GM23248 (cell line): ENCODE measurements at regions not wholly inside any gene's neighbourhood (a gene's known extent, or its start where the extent isn't known, plus 50 kb on each side); places are given as distances from the start of the nearest gene placed in this dataset.

Experiments used
- EZH2 ChIP-seq: fragments of 200-600 bp; sonication (generic); IDR thresholded peaks from 2 replicates; pipeline ENCODE4 v1.6.1; 2018; ENCODE audit warnings: antibody characterized with exemption, mild to moderate bottlenecking; ENCODE audit not compliant: insufficient read depth, poor library complexity, severe bottlenecking
- EZH2phosphoT487 ChIP-seq: fragments of 200-600 bp; sonication (generic); IDR thresholded peaks from 2 replicates; pipeline ENCODE4 v1.6.1; 2018; ENCODE audit warnings: antibody characterized with exemption, moderate library complexity, mild to moderate bottlenecking, low read depth; ENCODE audit not compliant: insufficient read depth

DNA sequence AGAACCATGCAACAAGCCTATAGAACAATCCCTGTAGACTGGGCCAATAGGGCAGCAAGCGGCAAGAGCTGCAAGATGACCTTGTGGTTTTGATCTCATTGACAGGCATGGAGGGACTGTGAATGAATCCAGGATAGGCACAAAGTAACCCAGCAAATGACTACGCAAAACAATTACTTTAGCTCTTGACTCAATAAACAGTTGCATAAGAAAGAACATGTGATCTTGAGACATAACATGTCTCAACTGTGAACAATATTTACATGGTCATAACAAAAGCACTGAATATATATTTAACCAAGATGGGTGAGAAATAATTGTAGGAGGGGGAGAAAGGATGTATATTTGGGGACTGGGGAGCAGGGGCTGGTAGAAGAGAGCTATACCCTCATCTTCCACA, 313.7 kb upstream of the CDH5 start:
- TF ChIP-seq EZH2 (no peak), EZH2phosphoT487 (no peak)
